Keratinocyte (primary cell): ENCODE measurements at regions not wholly inside any gene's neighbourhood (a gene's known extent, or its start where the extent isn't known, plus 50 kb on each side); places are given as distances from the start of the nearest gene placed in this dataset.

Experiments used
- DNase-seq: peaks from one replicate; pipeline ENCODE4 v3.0.0-alpha.2; 2011; ENCODE audit warnings: low read depth, missing footprints, low spot score
- FAIRE-seq: peaks from 2 replicates; lab custom pipeline; 2011; peaks lifted over from hg19 to GRCh38; lab: Jason Lieb, UNC
- H2AFZ ChIP-seq: 2 replicates; pipeline ENCODE4 v1.6.0; 2012; ENCODE audit warnings: low read length, control low read depth, inconsistent platforms; ENCODE audit not compliant: control insufficient read depth
- H3K27ac ChIP-seq: 2 replicates; pipeline ENCODE4 v1.5.1; 2011; ENCODE audit warnings: low read length; ENCODE audit not compliant: control insufficient read depth, insufficient read depth
- H3K27me3 ChIP-seq: 3 replicates; pipeline ENCODE4 v1.6.0; 2011; ENCODE audit warnings: low read length; ENCODE audit not compliant: control insufficient read depth, insufficient read depth; ENCODE audit errors: extremely low read depth
- H3K36me3 ChIP-seq, 2 experiments: 2 replicates in 1 of 2; 3 replicates in 1 of 2; pipeline ENCODE4 v1.5.1; 2011; ENCODE audit warnings: low read length in 2 of 2, mild to moderate bottlenecking in 1 of 2; ENCODE audit not compliant: control insufficient read depth in 2 of 2, insufficient read depth in 2 of 2; ENCODE audit errors: extremely low read depth in 1 of 2
- H3K4me1 ChIP-seq: 3 replicates; pipeline ENCODE4 v1.5.1; 2011; ENCODE audit warnings: low read length; ENCODE audit not compliant: control insufficient read depth, insufficient read depth; ENCODE audit errors: extremely low read depth
- H3K4me2 ChIP-seq: 3 replicates; pipeline ENCODE4 v1.6.0; 2011; ENCODE audit warnings: low read depth, low read length; ENCODE audit not compliant: control insufficient read depth, insufficient read depth; ENCODE audit errors: extremely low read depth
- H3K4me3 ChIP-seq, 3 experiments: fragments of 200-600 bp in 1 of 3; sonication (generic) in 1 of 3; 2 replicates in 2 of 3; 3 replicates in 1 of 3; pipeline ENCODE4 v1.5.1; 2011 to 2016; ENCODE audit warnings: low read length in 3 of 3, mild to moderate bottlenecking in 3 of 3, control low read depth in 2 of 3, inconsistent platforms in 1 of 3, low read depth in 1 of 3, mixed read lengths in 1 of 3, mixed run types in 1 of 3, moderate library complexity in 1 of 3; ENCODE audit not compliant: control insufficient read depth in 2 of 3, insufficient read depth in 2 of 3; ENCODE audit errors: extremely low read depth in 1 of 3
- H3K79me2 ChIP-seq: 2 replicates; pipeline ENCODE4 v1.6.0; 2012; ENCODE audit warnings: low read length; ENCODE audit not compliant: control insufficient read depth, insufficient read depth
- H3K9ac ChIP-seq: 3 replicates; pipeline ENCODE4 v1.6.0; 2011; ENCODE audit warnings: low read length; ENCODE audit not compliant: control insufficient read depth, insufficient read depth; ENCODE audit errors: extremely low read depth
- H3K9me1 ChIP-seq: 3 replicates; pipeline ENCODE4 v1.6.0; 2011; ENCODE audit warnings: low read length; ENCODE audit not compliant: control insufficient read depth, insufficient read depth; ENCODE audit errors: extremely low read depth
- H3K9me3 ChIP-seq: 2 replicates; pipeline ENCODE4 v1.5.1; 2012; ENCODE audit warnings: low read depth, low read length; ENCODE audit not compliant: control insufficient read depth
- H4K20me1 ChIP-seq: 3 replicates; pipeline ENCODE4 v1.6.0; 2011; ENCODE audit warnings: low read length; ENCODE audit not compliant: control insufficient read depth, insufficient read depth; ENCODE audit errors: extremely low read depth
- EZH2 ChIP-seq: IDR thresholded peaks from one replicate; pipeline ENCODE4 v1.6.1; 2012; ENCODE audit warnings: inconsistent platforms, mild to moderate bottlenecking, low read length, moderate library complexity
- dilution Hi-C: fragments of 300-500 bp; cut with MboI; formaldehyde crosslinking; loops from one replicate; pipeline ENCODE4 v1.7.0; 2020; ENCODE audit warnings: low sequenced_read_pairs; ENCODE audit not compliant: extremely low pct_ligation_motif_present
- TF ChIP-seq, protein P1 (sequence below), 3 experiments: IDR thresholded peaks in 1 of 3; conservative IDR thresholded peaks in 1 of 3; optimal IDR thresholded peaks in 1 of 3; 2 replicates in 2 of 3; 3 replicates in 1 of 3; pipeline versions ENCODE3 to v1.5.1; 2011; ENCODE audit warnings: low read length in 3 of 3, mild to moderate bottlenecking in 3 of 3, moderate library complexity in 2 of 3, control low read depth in 1 of 3, inconsistent platforms in 1 of 3; ENCODE audit not compliant: insufficient read depth in 2 of 3; ENCODE audit errors: extremely low read depth in 1 of 3

DNA sequence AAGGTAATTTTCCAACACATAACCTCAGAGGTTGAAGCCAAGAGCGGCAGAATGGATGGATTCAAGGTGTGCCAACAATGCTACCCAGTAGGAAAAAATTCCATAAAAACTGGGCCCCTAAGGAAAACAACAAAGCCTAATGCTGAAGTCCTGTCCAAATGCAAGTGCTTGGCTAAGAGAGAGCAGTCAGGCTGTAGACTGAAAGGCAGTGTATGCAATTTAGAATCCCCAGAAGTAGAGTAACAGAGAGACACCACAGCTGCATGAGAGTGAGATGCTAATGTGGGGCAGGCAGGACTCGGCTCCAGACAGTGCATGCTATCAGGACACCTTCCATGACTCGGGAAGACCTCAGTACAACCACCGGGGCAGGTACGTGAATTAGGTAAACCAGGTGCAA, 124.5 kb downstream of the ZFAND4 start:
- no peaks in the 10 kb centered on the region for H3K79me2 ChIP-seq
- dilution Hi-C loops, result no loop called here
- TF ChIP-seq, protein P1, sequence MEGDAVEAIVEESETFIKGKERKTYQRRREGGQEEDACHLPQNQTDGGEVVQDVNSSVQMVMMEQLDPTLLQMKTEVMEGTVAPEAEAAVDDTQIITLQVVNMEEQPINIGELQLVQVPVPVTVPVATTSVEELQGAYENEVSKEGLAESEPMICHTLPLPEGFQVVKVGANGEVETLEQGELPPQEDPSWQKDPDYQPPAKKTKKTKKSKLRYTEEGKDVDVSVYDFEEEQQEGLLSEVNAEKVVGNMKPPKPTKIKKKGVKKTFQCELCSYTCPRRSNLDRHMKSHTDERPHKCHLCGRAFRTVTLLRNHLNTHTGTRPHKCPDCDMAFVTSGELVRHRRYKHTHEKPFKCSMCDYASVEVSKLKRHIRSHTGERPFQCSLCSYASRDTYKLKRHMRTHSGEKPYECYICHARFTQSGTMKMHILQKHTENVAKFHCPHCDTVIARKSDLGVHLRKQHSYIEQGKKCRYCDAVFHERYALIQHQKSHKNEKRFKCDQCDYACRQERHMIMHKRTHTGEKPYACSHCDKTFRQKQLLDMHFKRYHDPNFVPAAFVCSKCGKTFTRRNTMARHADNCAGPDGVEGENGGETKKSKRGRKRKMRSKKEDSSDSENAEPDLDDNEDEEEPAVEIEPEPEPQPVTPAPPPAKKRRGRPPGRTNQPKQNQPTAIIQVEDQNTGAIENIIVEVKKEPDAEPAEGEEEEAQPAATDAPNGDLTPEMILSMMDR (optimal IDR thresholded peaks at IDR 0.05 in 1 of 3, IDR thresholded peaks at IDR 0.05 in 1 of 3, conservative IDR thresholded peaks at IDR 0.05 in 1 of 3; ENCODE audit: extremely low read depth in 1 of 3, insufficient read depth in 2 of 3, low read length in 3 of 3), result no peak
- TF ChIP-seq EZH2, result no peak

DNA sequence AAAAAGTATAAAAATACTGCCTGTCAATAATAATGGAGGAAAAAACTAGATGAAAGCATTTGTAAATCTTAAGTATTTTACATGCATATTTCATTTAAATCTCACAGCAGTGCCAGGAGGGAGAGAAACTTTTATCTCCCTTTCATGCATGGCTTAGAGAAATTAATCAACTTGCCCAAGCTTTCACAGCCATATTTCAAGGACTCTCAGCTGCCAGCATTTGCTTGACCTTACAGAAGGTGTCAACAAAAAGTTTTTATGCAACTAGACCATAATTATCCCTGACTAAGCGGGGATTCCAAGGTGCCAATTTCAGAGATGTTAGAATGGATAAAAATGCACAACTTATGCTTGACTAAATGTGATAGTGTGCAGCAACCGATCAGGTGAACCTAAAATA, 125.4 kb downstream of the ZFAND4 start:
- Histone ChIP-seq H3K4me1 (no peaks in the 10 kb centered on the region), H3K4me3 (no peak overlapping the region), H3K27me3 (no peaks in the 10 kb centered on the region), H4K20me1 (no peaks in the 10 kb centered on the region), H3K79me2 (no peaks in the 10 kb centered on the region), H3K36me3 (no peaks in the 10 kb centered on the region), H3K9ac (no peak overlapping the region), H3K27ac (no peak overlapping the region), H3K9me1 (no peaks in the 10 kb centered on the region), H3K4me2 (no peak overlapping the region), H3K9me3 (no peaks in the 10 kb centered on the region), H2AFZ (no peak overlapping the region)
- no peak for FAIRE-seq
- no peak for TF ChIP-seq EZH2
- TF ChIP-seq, protein P1 (optimal IDR thresholded peaks at IDR 0.05 in 1 of 3, IDR thresholded peaks at IDR 0.05 in 1 of 3, conservative IDR thresholded peaks at IDR 0.05 in 1 of 3; ENCODE audit: extremely low read depth in 1 of 3, insufficient read depth in 2 of 3, low read length in 3 of 3), result no peak
- DNase-seq, result no peak
- dilution Hi-C loops, result no loop called here

More for the DNA sequence above, 124.5 kb downstream of the ZFAND4 start:
- Histone ChIP-seq H3K27me3 (no peaks in the 10 kb centered on the region), H3K27ac (no peak overlapping the region), H4K20me1 (no peaks in the 10 kb centered on the region), H3K4me3 (no peak overlapping the region), H3K36me3 (no peaks in the 10 kb centered on the region), H3K4me2 (no peak overlapping the region), H3K9me3 (no peaks in the 10 kb centered on the region), H3K9me1 (no peaks in the 10 kb centered on the region), H3K4me1 (no peaks in the 10 kb centered on the region), H2AFZ (no peak overlapping the region), H3K9ac (no peak overlapping the region)
- FAIRE-seq (no peak), DNase-seq (no peak)
